ENCODE measurements at regions not wholly inside any gene's neighbourhood (a gene's known extent, or its start where the extent isn't known, plus 50 kb on each side); places are given as distances from the start of the nearest gene placed in this dataset.

GRCh38 chr4:33685939-33686338 is 2558.4 kb downstream of the ARAP2 start:
- CTCF ChIA-PET, result no interaction called here
- H3K27ac ChIP-seq (ENCODE audit: low read depth, low read length, poor library complexity, severe bottlenecking), result no peak overlapping the region
- DNase-seq (ENCODE audit: low spot score), result no peak
- intact Hi-C loops (cut with micrococcal nuclease; ENCODE audit: unreplicated experiment), result no loop called here
- TF ChIP-seq, protein P1, sequence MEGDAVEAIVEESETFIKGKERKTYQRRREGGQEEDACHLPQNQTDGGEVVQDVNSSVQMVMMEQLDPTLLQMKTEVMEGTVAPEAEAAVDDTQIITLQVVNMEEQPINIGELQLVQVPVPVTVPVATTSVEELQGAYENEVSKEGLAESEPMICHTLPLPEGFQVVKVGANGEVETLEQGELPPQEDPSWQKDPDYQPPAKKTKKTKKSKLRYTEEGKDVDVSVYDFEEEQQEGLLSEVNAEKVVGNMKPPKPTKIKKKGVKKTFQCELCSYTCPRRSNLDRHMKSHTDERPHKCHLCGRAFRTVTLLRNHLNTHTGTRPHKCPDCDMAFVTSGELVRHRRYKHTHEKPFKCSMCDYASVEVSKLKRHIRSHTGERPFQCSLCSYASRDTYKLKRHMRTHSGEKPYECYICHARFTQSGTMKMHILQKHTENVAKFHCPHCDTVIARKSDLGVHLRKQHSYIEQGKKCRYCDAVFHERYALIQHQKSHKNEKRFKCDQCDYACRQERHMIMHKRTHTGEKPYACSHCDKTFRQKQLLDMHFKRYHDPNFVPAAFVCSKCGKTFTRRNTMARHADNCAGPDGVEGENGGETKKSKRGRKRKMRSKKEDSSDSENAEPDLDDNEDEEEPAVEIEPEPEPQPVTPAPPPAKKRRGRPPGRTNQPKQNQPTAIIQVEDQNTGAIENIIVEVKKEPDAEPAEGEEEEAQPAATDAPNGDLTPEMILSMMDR (conservative IDR thresholded peaks at IDR 0.05; ENCODE audit: low read depth, low read length), result no peak
- TF ChIP-seq EZH2 (IDR thresholded peaks at IDR 0.05; ENCODE audit: borderline replicate concordance, low read depth, low read length, poor library complexity, severe bottlenecking), result no peak
- peaks cover 8% of the 10 kb centered on the region for H3K9me3 ChIP-seq (ENCODE audit: low read depth, low read length, poor library complexity, severe bottlenecking)
- H3K4me1 ChIP-seq (ENCODE audit: insufficient read depth, low read length, poor library complexity, severe bottlenecking), result no peaks in the 10 kb centered on the region
- no peaks in the 10 kb centered on the region for H3K27me3 ChIP-seq (replicated peaks; ENCODE audit: insufficient read depth, low read depth, low read length, poor library complexity)
- no TSS peak for BruUV-seq (replicated peaks)
- POLR2A ChIA-PET (ENCODE audit: low non-redundant PET), result no interaction called here
- no peaks in the 10 kb centered on the region for H3K36me3 ChIP-seq (ENCODE audit: insufficient read depth, low read length, poor library complexity, severe bottlenecking)
- no peak overlapping the region for H3K4me3 ChIP-seq (ENCODE audit: low read depth, low read length, poor library complexity, severe bottlenecking)

GRCh38 chr4:33696041-33696440 is 2548.3 kb downstream of the ARAP2 start:
- Histone ChIP-seq H3K27ac (ENCODE audit: low read depth, low read length, poor library complexity, severe bottlenecking) (no peak overlapping the region), H3K36me3 (ENCODE audit: insufficient read depth, low read length, poor library complexity, severe bottlenecking) (no peaks in the 10 kb centered on the region), H3K4me1 (ENCODE audit: insufficient read depth, low read length, poor library complexity, severe bottlenecking) (no peaks in the 10 kb centered on the region), H3K9me3 (ENCODE audit: low read depth, low read length, poor library complexity, severe bottlenecking) (peaks cover 2% of the 10 kb centered on the region), H3K4me3 (ENCODE audit: low read depth, low read length, poor library complexity, severe bottlenecking) (no peak overlapping the region), H3K27me3 (replicated peaks; ENCODE audit: insufficient read depth, low read depth, low read length, poor library complexity) (no peaks in the 10 kb centered on the region)
- intact Hi-C loops (cut with micrococcal nuclease; ENCODE audit: unreplicated experiment), result no loop called here
- BruUV-seq (replicated peaks), result no TSS peak
- TF ChIP-seq, protein P1 (conservative IDR thresholded peaks at IDR 0.05; ENCODE audit: low read depth, low read length), result no peak
- TF ChIP-seq EZH2 (IDR thresholded peaks at IDR 0.05; ENCODE audit: borderline replicate concordance, low read depth, low read length, poor library complexity, severe bottlenecking), result no peak
- ChIA-PET POLR2A (ENCODE audit: low non-redundant PET) (no interaction called here), CTCF (no interaction called here)
- DNase-seq (ENCODE audit: low spot score), result no peak

- intact Hi-C loops (cut with micrococcal nuclease; ENCODE audit: unreplicated experiment), result no loop called here
- ChIA-PET POLR2A (ENCODE audit: low non-redundant PET) (no interaction called here), CTCF (no interaction called here)
- Histone ChIP-seq H3K4me3 (ENCODE audit: low read depth, low read length, poor library complexity, severe bottlenecking) (no peak overlapping the region), H3K27ac (ENCODE audit: low read depth, low read length, poor library complexity, severe bottlenecking) (no peak overlapping the region), H3K4me1 (ENCODE audit: insufficient read depth, low read length, poor library complexity, severe bottlenecking) (no peaks in the 10 kb centered on the region), H3K9me3 (ENCODE audit: low read depth, low read length, poor library complexity, severe bottlenecking) (peaks cover 4% of the 10 kb centered on the region), H3K27me3 (replicated peaks; ENCODE audit: insufficient read depth, low read depth, low read length, poor library complexity) (no peaks in the 10 kb centered on the region), H3K36me3 (ENCODE audit: insufficient read depth, low read length, poor library complexity, severe bottlenecking) (no peaks in the 10 kb centered on the region)
- TF ChIP-seq, protein P1 (conservative IDR thresholded peaks at IDR 0.05; ENCODE audit: low read depth, low read length), result no peak
- TF ChIP-seq EZH2 (IDR thresholded peaks at IDR 0.05; ENCODE audit: borderline replicate concordance, low read depth, low read length, poor library complexity, severe bottlenecking), result no peak
- no TSS peak for BruUV-seq (replicated peaks)
- DNase-seq (ENCODE audit: low spot score), result no peak
Measured at GRCh38 chr4:33696586-33696985, 2547.7 kb downstream of the ARAP2 start.
